GM19023 (cell line): ENCODE measurements at regions not wholly inside any gene's neighbourhood (a gene's known extent, or its start where the extent isn't known, plus 50 kb on each side); places are given as distances from the start of the nearest gene placed in this dataset.
"Not testable (repeated sequence)": the region's sequence is repeated elsewhere in the genome, so short reads cannot be mapped to it uniquely, and the experiment has no call there.

Source experiments
- ATAC-seq: cut with Tn5 transposase; IDR thresholded peaks from one replicate; pipeline ENCODE4 v1.9.1; 2021; ENCODE audit warnings: mild to moderate bottlenecking, moderate library complexity; ENCODE audit not compliant: unreplicated experiment

- ATAC-seq, result no peak
These were observed 122.8 kb upstream of the RMDN2 start for GRCh38 chr2:37802211-37802752.

GRCh38 chr2:37802899-37803379 is 122.1 kb upstream of the RMDN2 start:
- ATAC-seq, result no peak

- not testable (repeated sequence) for ATAC-seq
These were observed 119.1 kb upstream of the RMDN2 start for GRCh38 chr2:37806004-37806403.

- no peak for ATAC-seq
These were observed 115.6 kb upstream of the RMDN2 start for GRCh38 chr2:37809525-37809924.

- no peak for ATAC-seq
These were observed 115.0 kb upstream of the RMDN2 start for GRCh38 chr2:37809931-37810570.

- no peak for ATAC-seq
These were observed 112.7 kb upstream of the RMDN2 start for GRCh38 chr2:37812414-37812813.

- ATAC-seq, result no peak
These were observed 112.0 kb upstream of the RMDN2 start for GRCh38 chr2:37812941-37813730.

- no peak for ATAC-seq
These were observed 109.1 kb upstream of the RMDN2 start for GRCh38 chr2:37816036-37816435.

GRCh38 chr2:37816686-37817085 is 108.4 kb upstream of the RMDN2 start:
- no peak for ATAC-seq

- ATAC-seq, result no peak
These were observed 105.9 kb upstream of the RMDN2 start for GRCh38 chr2:37819186-37819585.

GRCh38 chr2:37820471-37820986 is 104.6 kb upstream of the RMDN2 start:
- no peak for ATAC-seq

GRCh38 chr2:37825586-37825985 is 99.5 kb upstream of the RMDN2 start:
- no peak for ATAC-seq

- ATAC-seq, result no peak
These were observed 98.5 kb upstream of the RMDN2 start for GRCh38 chr2:37826611-37827010.

GRCh38 chr2:37827455-37827854 is 97.6 kb upstream of the RMDN2 start:
- ATAC-seq, result no peak

GRCh38 chr2:37827911-37828511 is 97.1 kb upstream of the RMDN2 start:
- ATAC-seq, result no peak

GRCh38 chr2:37829202-37829601 is 95.9 kb upstream of the RMDN2 start:
- no peak for ATAC-seq

- no peak for ATAC-seq
These were observed 95.3 kb upstream of the RMDN2 start for GRCh38 chr2:37829616-37830395.

- ATAC-seq, result no peak
These were observed 94.5 kb upstream of the RMDN2 start for GRCh38 chr2:37830636-37831035.

GRCh38 chr2:37831081-37831780 is 93.9 kb upstream of the RMDN2 start:
- no peak for ATAC-seq

GRCh38 chr2:37832590-37833197 is 92.4 kb upstream of the RMDN2 start:
- peak; percentile 59 for ATAC-seq
